Neural progenitor cell (in vitro differentiated cells): ENCODE measurements at regions not wholly inside any gene's neighbourhood (a gene's known extent, or its start where the extent isn't known, plus 50 kb on each side); places are given as distances from the start of the nearest gene placed in this dataset.

ENCODE experiments used
- DNase-seq: peaks from one replicate; pipeline ENCODE4 v3.0.0-alpha.2; 2016; ENCODE audit warnings: low spot score
- H2AFZ ChIP-seq: fragments of 200-600 bp; sonication (generic); replicated peaks from 2 replicates; pipeline ENCODE4 v1.6.1; 2016; ENCODE audit warnings: antibody characterized with exemption
- H3F3A ChIP-seq: fragments of 200-600 bp; sonication (generic); 2 replicates; pipeline ENCODE4 v1.6.1; 2016; ENCODE audit warnings: antibody characterized with exemption, low read depth
- H3K27ac ChIP-seq: fragments of 200-600 bp; sonication (generic); 2 replicates; pipeline ENCODE4 v1.5.1; 2016; ENCODE audit warnings: mild to moderate bottlenecking
- H3K27me3 ChIP-seq: fragments of 200-600 bp; sonication (generic); 2 replicates; pipeline ENCODE4 v1.6.1; 2016; ENCODE audit warnings: mild to moderate bottlenecking, moderate library complexity
- H3K36me3 ChIP-seq: fragments of 200-600 bp; sonication (generic); 2 replicates; pipeline ENCODE4 v1.5.1; 2016
- H3K4me1 ChIP-seq: fragments of 200-600 bp; sonication (generic); 2 replicates; pipeline ENCODE4 v1.6.1; 2016; ENCODE audit warnings: mixed run types
- H3K4me2 ChIP-seq: fragments of 200-600 bp; sonication (generic); 2 replicates; pipeline ENCODE4 v1.6.1; 2016
- H3K4me3 ChIP-seq: fragments of 200-600 bp; sonication (generic); 2 replicates; pipeline ENCODE4 v1.5.1; 2016
- H3K79me2 ChIP-seq: fragments of 200-600 bp; sonication (generic); 2 replicates; pipeline ENCODE4 v1.6.1; 2016; ENCODE audit warnings: low read depth
- H3K9ac ChIP-seq: fragments of 200-600 bp; sonication (generic); 2 replicates; pipeline ENCODE4 v1.6.1; 2016
- H3K9me3 ChIP-seq: fragments of 200-600 bp; sonication (generic); 2 replicates; pipeline ENCODE4 v1.5.1; 2016; ENCODE audit warnings: low read depth
- H4K20me1 ChIP-seq: fragments of 200-600 bp; sonication (generic); 2 replicates; pipeline ENCODE4 v1.6.1; 2016; ENCODE audit warnings: low read depth
- H3K27ac Mint-ChIP-seq: 3 replicates; pipeline ENCODE4 v1.8.0; 2021; ENCODE audit warnings: mixed read lengths
- H3K27me3 Mint-ChIP-seq: 2 replicates; pipeline ENCODE4 v1.8.0; 2022; ENCODE audit warnings: low read depth, mild to moderate bottlenecking, inconsistent platforms, moderate library complexity, mixed read lengths; ENCODE audit not compliant: insufficient read depth
- H3K36me3 Mint-ChIP-seq: 3 replicates; pipeline ENCODE4 v1.8.0; 2021; ENCODE audit warnings: mixed read lengths
- H3K4me1 Mint-ChIP-seq: 3 replicates; pipeline ENCODE4 v1.8.0; 2021; ENCODE audit warnings: mixed read lengths
- H3K4me3 Mint-ChIP-seq: 3 replicates; pipeline ENCODE4 v1.8.0; 2021; ENCODE audit warnings: mild to moderate bottlenecking, moderate library complexity, mixed read lengths
- H3K9me3 Mint-ChIP-seq: 3 replicates; pipeline ENCODE4 v1.8.0; 2020; ENCODE audit warnings: mixed read lengths
- EZH2 ChIP-seq: fragments of 200-600 bp; sonication (generic); IDR thresholded peaks from 2 replicates; pipeline ENCODE4 v1.6.1; 2017; ENCODE audit warnings: antibody characterized with exemption, mild to moderate bottlenecking, moderate library complexity
- EZH2phosphoT487 ChIP-seq: fragments of 200-600 bp; sonication (generic); IDR thresholded peaks from 2 replicates; pipeline ENCODE4 v1.6.1; 2017; ENCODE audit warnings: antibody characterized with exemption
- TF ChIP-seq, protein P1 (sequence below): fragments of 200-600 bp; sonication (generic); IDR thresholded peaks from 2 replicates; pipeline ENCODE4 v1.5.1; 2017; ENCODE audit warnings: antibody characterized with exemption, mild to moderate bottlenecking

DNA sequence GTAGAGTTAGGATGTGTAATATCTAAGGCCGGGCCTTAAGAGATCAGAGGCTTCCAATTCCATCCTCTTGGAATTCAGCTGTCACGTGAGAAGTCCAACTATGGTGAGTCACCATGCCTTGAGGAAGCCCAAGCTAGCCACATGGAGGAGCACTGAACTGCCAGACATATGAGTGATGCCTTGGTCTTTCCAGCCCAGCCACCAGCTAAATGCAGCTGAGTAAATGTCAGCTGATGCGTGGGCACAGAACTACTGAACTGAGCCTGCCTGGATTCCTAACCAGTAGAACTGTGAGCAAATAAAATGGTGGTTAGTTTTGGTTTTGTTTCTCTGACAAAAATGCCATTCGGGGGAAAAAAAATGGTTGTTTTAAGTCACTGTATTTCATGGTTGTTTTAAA lies 153.7 kb upstream of the SERTAD2 start:
- H3K27me3 Mint-ChIP-seq, result peaks cover 4% of the 10 kb centered on the region
- H3K4me1 Mint-ChIP-seq, result no peaks in the 10 kb centered on the region
- no peaks in the 10 kb centered on the region for H3K27me3 ChIP-seq
- no peaks in the 10 kb centered on the region for H3K79me2 ChIP-seq
- peaks cover 4% of the 10 kb centered on the region for H3K9me3 Mint-ChIP-seq
- no peak for DNase-seq
- H3K4me3 ChIP-seq, result no peak overlapping the region
- H2AFZ ChIP-seq, result no peak overlapping the region
- no peak overlapping the region for H3K9ac ChIP-seq
- H3K4me3 Mint-ChIP-seq, result no peak overlapping the region
- H3F3A ChIP-seq, result no peaks in the 10 kb centered on the region
- H3K4me1 ChIP-seq, result no peaks in the 10 kb centered on the region
- no peak overlapping the region for H3K27ac ChIP-seq
- no peaks in the 10 kb centered on the region for H3K9me3 ChIP-seq
- H3K36me3 Mint-ChIP-seq, result no peaks in the 10 kb centered on the region
- no peak overlapping the region for H3K27ac Mint-ChIP-seq
- TF ChIP-seq, protein P1, sequence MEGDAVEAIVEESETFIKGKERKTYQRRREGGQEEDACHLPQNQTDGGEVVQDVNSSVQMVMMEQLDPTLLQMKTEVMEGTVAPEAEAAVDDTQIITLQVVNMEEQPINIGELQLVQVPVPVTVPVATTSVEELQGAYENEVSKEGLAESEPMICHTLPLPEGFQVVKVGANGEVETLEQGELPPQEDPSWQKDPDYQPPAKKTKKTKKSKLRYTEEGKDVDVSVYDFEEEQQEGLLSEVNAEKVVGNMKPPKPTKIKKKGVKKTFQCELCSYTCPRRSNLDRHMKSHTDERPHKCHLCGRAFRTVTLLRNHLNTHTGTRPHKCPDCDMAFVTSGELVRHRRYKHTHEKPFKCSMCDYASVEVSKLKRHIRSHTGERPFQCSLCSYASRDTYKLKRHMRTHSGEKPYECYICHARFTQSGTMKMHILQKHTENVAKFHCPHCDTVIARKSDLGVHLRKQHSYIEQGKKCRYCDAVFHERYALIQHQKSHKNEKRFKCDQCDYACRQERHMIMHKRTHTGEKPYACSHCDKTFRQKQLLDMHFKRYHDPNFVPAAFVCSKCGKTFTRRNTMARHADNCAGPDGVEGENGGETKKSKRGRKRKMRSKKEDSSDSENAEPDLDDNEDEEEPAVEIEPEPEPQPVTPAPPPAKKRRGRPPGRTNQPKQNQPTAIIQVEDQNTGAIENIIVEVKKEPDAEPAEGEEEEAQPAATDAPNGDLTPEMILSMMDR, result no peak
- TF ChIP-seq EZH2phosphoT487 (no peak), EZH2 (no peak)
- H3K36me3 ChIP-seq, result no peaks in the 10 kb centered on the region
- H3K4me2 ChIP-seq, result no peak overlapping the region
- no peaks in the 10 kb centered on the region for H4K20me1 ChIP-seq

DNA sequence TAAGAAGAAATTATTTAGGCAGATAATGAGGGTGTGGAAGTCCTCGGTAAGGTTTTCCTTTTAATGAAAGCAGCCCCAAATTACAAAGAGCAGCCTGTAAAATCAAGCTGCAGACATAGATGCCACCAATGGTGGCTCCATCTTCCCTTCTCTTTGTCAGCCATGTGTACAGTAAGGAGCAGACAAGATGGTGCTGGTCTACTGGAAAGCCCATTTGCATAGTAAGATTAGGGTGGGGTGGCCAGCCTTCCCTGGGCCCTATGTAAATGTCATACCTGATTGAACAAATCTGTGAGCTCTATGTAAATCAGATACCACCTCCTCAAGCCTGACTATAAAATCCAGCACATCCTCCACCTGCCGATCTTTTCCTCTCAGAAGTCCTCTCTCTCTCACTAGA lies 154.4 kb upstream of the SERTAD2 start:
- Histone ChIP-seq H3K36me3 (no peaks in the 10 kb centered on the region), H3K9ac (no peak overlapping the region), H2AFZ (no peak overlapping the region), H3K27me3 (no peaks in the 10 kb centered on the region), H3K9me3 (no peaks in the 10 kb centered on the region), H3K27ac (no peak overlapping the region), H3K79me2 (no peaks in the 10 kb centered on the region), H3F3A (no peaks in the 10 kb centered on the region), H4K20me1 (no peaks in the 10 kb centered on the region), H3K4me3 (no peak overlapping the region), H3K4me2 (no peak overlapping the region), H3K4me1 (peaks cover 2% of the 10 kb centered on the region)
- Mint-ChIP-seq H3K9me3 (peaks cover 4% of the 10 kb centered on the region), H3K36me3 (no peaks in the 10 kb centered on the region), H3K27me3 (peaks cover 4% of the 10 kb centered on the region), H3K4me3 (no peak overlapping the region), H3K4me1 (peaks cover under 1% of the 10 kb centered on the region), H3K27ac (no peak overlapping the region)
- no peak for DNase-seq
- TF ChIP-seq EZH2 (no peak), EZH2phosphoT487 (no peak)
- TF ChIP-seq, protein P1, result no peak

DNA sequence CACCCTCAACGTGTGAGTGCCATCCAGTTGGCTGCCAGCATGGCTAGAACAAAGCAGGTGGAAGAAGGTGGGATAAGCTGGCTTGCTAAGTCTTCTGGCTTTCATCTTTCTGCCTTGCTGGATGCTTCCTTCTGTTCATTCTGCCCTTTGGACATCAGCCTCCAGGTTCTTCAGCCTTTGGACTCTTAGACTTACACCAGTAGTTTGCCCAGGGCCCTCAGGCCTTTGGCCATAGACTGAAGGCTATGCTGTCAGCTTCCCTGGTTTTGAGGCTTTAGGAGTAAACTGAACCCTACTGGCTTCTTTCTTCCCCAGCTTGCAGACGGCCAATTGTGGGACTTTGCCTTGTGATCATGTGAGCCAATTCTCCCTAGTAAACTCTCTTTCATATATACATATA lies 155.0 kb upstream of the SERTAD2 start:
- Histone ChIP-seq H3K9ac (no peak overlapping the region), H3K27ac (no peak overlapping the region), H2AFZ (peak overlapping the region; percentile 37), H3K4me2 (no peak overlapping the region), H3K4me1 (peaks cover 9% of the 10 kb centered on the region), H3F3A (peaks cover 2% of the 10 kb centered on the region), H4K20me1 (no peaks in the 10 kb centered on the region), H3K9me3 (no peaks in the 10 kb centered on the region), H3K27me3 (no peaks in the 10 kb centered on the region), H3K79me2 (no peaks in the 10 kb centered on the region), H3K36me3 (no peaks in the 10 kb centered on the region), H3K4me3 (no peak overlapping the region)
- peaks cover 4% of the 10 kb centered on the region for H3K9me3 Mint-ChIP-seq
- H3K4me1 Mint-ChIP-seq, result peaks cover 7% of the 10 kb centered on the region
- no peaks in the 10 kb centered on the region for H3K36me3 Mint-ChIP-seq
- H3K27me3 Mint-ChIP-seq, result peaks cover 4% of the 10 kb centered on the region
- TF ChIP-seq EZH2phosphoT487, result no peak
- TF ChIP-seq, protein P1, result no peak
- TF ChIP-seq EZH2, result no peak
- no peak for DNase-seq
- H3K27ac Mint-ChIP-seq, result no peak overlapping the region
- H3K4me3 Mint-ChIP-seq, result no peak overlapping the region
